NCI-H748 (cell line): ENCODE measurements at regions not wholly inside any gene's neighbourhood (a gene's known extent, or its start where the extent isn't known, plus 50 kb on each side); places are given as distances from the start of the nearest gene placed in this dataset.

Experiments used
- DNase-seq: peaks from one replicate; lab custom pipeline; 2025; ENCODE audit not compliant: unreplicated experiment; lab: John Stamatoyannopoulos, UW

DNA sequence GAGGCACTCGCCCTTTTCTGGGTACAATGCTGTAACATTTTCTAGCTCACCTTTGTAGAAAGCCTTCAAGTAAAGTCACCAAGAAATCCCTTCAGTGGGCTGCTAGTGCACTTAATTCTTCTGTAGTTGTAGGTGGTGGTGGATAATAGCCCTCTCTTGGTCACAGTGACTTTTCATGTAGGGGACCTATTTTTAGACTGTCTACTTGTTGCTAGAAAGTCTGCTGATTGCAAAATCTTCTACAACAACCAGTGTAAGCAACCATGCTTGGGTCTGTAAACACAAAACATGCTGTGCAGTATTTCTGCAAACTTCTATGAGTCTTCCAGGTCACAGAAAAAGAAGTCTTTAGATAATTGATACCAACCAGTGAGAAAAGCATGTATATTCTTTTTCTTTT lies 55.6 kb downstream of the PBDC1 start:
- no peak for DNase-seq

GRCh38 chrX:76248901-76249300 lies 76.0 kb downstream of the PBDC1 start:
- DNase-seq = no peak

GRCh38 chrX:76253432-76253831 lies 80.6 kb downstream of the PBDC1 start:
- DNase-seq = peak; percentile 45

GRCh38 chrX:76279007-76279406 lies 106.1 kb downstream of the PBDC1 start:
- DNase-seq = peak; percentile 48
